SH-SY5Y (cell line): ENCODE measurements at regions not wholly inside any gene's neighbourhood (a gene's known extent, or its start where the extent isn't known, plus 50 kb on each side); places are given as distances from the start of the nearest gene placed in this dataset.

ENCODE experiments used
- GATA2 ChIP-seq: IDR thresholded peaks from 2 replicates; pipeline ENCODE4 v1.6.1; 2011; ENCODE audit warnings: mild to moderate bottlenecking, low read depth, low read length
- GATA3 ChIP-seq: IDR thresholded peaks from 2 replicates; pipeline ENCODE4 v1.6.1; 2011; ENCODE audit warnings: low read depth, mild to moderate bottlenecking, low read length, moderate library complexity

- TF ChIP-seq GATA2 (no peak), GATA3 (no peak)
Measured at GRCh38 chr14:49058511-49058910, 527.7 kb downstream of the RPS29 start.
